ENCODE measurements at regions not wholly inside any gene's neighbourhood (a gene's known extent, or its start where the extent isn't known, plus 50 kb on each side); places are given as distances from the start of the nearest gene placed in this dataset.

DNA sequence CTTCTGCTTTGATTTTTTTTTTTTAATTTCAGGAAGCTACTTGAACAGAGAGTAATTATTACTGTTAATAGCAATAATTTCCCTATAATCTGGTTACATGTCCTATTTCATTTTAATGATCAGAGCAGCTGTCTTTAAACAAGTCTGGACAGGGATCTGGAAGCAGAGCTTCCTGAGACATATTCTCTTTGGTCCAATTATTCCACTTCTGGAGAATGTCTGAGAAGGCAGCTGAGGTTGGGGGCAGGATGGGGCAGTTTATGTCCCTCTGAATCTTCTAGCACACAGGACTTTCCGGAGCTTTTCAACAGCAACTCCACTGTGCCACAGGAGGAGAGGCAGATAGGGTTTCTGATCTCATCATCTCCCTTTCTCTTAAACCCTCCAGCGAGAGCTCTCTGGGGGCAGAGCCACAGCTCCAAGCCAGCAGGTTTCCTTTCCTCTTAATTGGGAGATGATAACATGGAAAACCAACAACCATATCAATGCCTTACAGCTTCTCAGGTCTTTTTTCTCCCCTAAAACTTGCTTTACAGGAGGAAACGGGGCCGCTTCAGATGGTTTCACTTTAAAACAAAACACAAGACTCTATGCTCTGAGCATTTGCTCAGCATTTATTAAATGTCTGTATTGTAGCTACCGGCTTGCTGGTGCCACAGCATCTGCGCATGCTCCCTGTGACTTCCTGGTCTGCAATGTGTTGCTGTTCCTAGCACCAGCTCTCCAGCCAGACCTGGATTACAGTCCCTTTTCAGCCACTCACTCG is 425.7 kb upstream of the USP24 start:
- H3K36me3 ChIP-seq (ENCODE audit: insufficient read depth, low read length), result no peaks in the 10 kb centered on the region
- peak overlapping the region; percentile 58 for H3K4me3 ChIP-seq
- no peak overlapping the region for H3K9ac ChIP-seq (ENCODE audit: insufficient read length)
- no peak overlapping the region for H3K27ac ChIP-seq
- DNase-seq (ENCODE audit: low read depth, low spot score), result no peak
- TF ChIP-seq FOXP2 (optimal IDR thresholded peaks at IDR 0.05; ENCODE audit: control extremely low read depth, extremely low read length, insufficient read depth), result no peak
- TF ChIP-seq POLR2AphosphoS5 (IDR thresholded peaks at IDR 0.05; ENCODE audit: borderline replicate concordance, low read depth, low read length), result no peak
- TF ChIP-seq EZH2 (IDR thresholded peaks at IDR 0.05), result no peak
- H3K9me3 ChIP-seq (ENCODE audit: low read depth, low read length), result no peaks in the 10 kb centered on the region

DNA sequence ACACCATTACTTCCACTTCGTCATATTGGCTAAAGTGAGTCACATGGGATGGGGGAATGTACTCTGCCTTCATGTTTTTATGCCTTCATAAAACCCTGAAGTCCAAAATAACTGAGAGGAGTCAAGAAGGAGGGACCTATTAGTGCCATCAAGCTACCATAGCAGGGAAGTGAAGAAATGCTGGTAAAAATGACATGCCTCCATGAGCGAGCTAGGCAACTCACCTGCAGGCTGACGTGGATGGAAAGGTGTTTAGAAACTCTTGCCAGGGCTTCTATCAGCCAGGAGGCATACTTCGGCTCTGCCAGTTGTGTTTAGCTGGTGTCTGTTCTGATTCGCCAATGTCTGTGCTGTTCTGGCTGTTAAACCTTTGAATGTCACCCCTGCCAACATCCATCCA is 424.4 kb upstream of the USP24 start:
- Histone ChIP-seq H3K36me3 (ENCODE audit: insufficient read depth, low read length) (no peaks in the 10 kb centered on the region), H3K27ac (no peak overlapping the region), H3K4me3 (no peak overlapping the region), H3K9me3 (ENCODE audit: low read depth, low read length) (no peaks in the 10 kb centered on the region), H3K9ac (ENCODE audit: insufficient read length) (no peak overlapping the region)
- TF ChIP-seq FOXP2 (optimal IDR thresholded peaks at IDR 0.05; ENCODE audit: control extremely low read depth, extremely low read length, insufficient read depth) (no peak), POLR2AphosphoS5 (IDR thresholded peaks at IDR 0.05; ENCODE audit: borderline replicate concordance, low read depth, low read length) (no peak), EZH2 (IDR thresholded peaks at IDR 0.05) (no peak)
- no peak for DNase-seq (ENCODE audit: low read depth, low spot score)

DNA sequence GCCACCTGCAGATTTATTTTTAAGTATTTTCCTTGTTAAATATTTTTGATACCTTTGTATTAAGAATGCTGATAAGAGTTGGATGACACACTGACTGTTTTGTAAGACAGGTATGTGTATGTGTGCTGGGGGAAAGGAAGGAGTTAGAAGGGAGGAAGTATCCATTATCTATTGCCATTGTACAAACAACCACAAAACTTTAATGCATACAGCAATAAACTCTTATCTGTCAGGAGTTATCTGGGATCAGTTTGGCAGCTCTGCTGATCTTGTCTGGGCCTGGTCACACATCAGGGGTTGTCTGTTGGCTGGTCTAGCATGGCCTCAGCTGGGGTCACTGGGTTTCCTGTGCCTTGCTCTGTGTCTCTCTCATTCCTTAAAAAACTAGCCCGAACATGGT is 423.9 kb upstream of the USP24 start:
- TF ChIP-seq POLR2AphosphoS5 (IDR thresholded peaks at IDR 0.05; ENCODE audit: borderline replicate concordance, low read depth, low read length) (no peak), FOXP2 (optimal IDR thresholded peaks at IDR 0.05; ENCODE audit: control extremely low read depth, extremely low read length, insufficient read depth) (no peak), EZH2 (IDR thresholded peaks at IDR 0.05) (no peak)
- H3K9me3 ChIP-seq (ENCODE audit: low read depth, low read length), result no peaks in the 10 kb centered on the region
- no peak overlapping the region for H3K9ac ChIP-seq (ENCODE audit: insufficient read length)
- DNase-seq (ENCODE audit: low read depth, low spot score), result no peak
- no peak overlapping the region for H3K4me3 ChIP-seq
- H3K27ac ChIP-seq, result no peak overlapping the region
- no peaks in the 10 kb centered on the region for H3K36me3 ChIP-seq (ENCODE audit: insufficient read depth, low read length)

DNA sequence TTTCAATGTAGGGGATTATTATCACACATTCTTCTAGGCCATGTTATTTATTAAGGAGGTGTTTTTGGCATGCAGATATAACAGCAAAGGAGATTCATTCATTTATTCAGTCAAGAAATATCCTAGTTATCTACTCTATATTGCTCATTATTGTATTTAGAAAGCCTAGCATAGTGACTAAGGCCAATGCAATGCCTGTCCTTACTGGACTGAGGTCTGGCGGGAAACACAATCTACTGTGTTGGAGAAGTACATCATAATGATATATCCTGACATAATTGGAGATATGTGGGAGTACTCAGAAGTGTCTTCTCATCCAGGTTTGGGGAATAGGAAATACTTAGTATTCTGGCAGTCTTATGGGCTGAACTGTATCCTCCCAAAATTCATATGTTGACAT is 421.5 kb upstream of the USP24 start:
- Histone ChIP-seq H3K9ac (ENCODE audit: insufficient read length) (no peak overlapping the region), H3K4me3 (no peak overlapping the region), H3K9me3 (ENCODE audit: low read depth, low read length) (no peaks in the 10 kb centered on the region), H3K27ac (no peak overlapping the region), H3K36me3 (ENCODE audit: insufficient read depth, low read length) (no peaks in the 10 kb centered on the region)
- TF ChIP-seq FOXP2 (optimal IDR thresholded peaks at IDR 0.05; ENCODE audit: control extremely low read depth, extremely low read length, insufficient read depth) (no peak), POLR2AphosphoS5 (IDR thresholded peaks at IDR 0.05; ENCODE audit: borderline replicate concordance, low read depth, low read length) (no peak), EZH2 (IDR thresholded peaks at IDR 0.05) (no peak)
- DNase-seq (ENCODE audit: low read depth, low spot score), result no peak

DNA sequence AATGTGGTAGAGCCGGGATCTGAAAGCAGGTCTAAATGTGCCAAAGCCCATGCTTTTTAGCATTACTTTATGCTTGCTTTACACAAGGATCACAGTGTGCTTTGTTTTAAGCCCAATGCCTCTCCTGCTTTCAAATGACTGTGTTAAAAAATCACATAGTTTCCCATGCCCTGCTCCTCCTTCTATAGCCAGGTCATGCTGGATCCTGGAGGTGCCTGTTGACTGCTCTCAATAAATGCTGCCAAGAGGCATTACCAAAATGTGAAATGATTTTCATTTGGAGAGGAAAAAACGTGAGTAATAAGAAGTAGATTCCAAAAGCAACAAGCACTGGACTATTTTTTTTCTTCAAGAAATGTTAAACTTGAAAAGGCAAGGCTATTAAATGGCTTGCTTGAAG is 420.7 kb upstream of the USP24 start:
- Histone ChIP-seq H3K27ac (no peak overlapping the region), H3K9ac (ENCODE audit: insufficient read length) (no peak overlapping the region), H3K4me3 (no peak overlapping the region), H3K36me3 (ENCODE audit: insufficient read depth, low read length) (no peaks in the 10 kb centered on the region), H3K9me3 (ENCODE audit: low read depth, low read length) (no peaks in the 10 kb centered on the region)
- no peak for DNase-seq (ENCODE audit: low read depth, low spot score)
- TF ChIP-seq POLR2AphosphoS5 (IDR thresholded peaks at IDR 0.05; ENCODE audit: borderline replicate concordance, low read depth, low read length) (no peak), EZH2 (IDR thresholded peaks at IDR 0.05) (no peak), FOXP2 (optimal IDR thresholded peaks at IDR 0.05; ENCODE audit: control extremely low read depth, extremely low read length, insufficient read depth) (no peak)

- no peak overlapping the region for H3K27ac ChIP-seq
Observed at GRCh38 chr1:55634516-55634915, 419.4 kb upstream of the USP24 start.

DNA sequence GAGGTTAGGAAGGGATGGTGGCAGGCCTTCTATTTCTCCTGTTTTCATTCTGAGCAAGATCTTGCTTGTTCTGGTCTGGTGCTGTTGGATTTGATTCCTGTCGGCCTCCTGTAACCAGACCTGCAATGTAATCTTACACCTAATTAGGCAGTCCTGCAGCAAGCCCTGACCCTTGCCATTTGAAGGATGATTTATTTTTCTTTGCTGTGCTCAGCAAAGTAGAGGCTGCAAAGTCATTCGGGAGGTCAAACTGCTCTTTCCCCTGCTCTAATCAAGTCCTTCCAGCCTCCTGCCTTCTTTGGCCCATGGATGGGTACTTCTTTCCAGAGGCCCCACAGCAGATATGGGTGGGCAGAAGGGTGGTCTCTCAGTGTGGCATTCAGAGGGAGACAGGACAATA is 417.7 kb upstream of the USP24 start:
- DNase-seq (ENCODE audit: low read depth, low spot score), result no peak
- no peaks in the 10 kb centered on the region for H3K36me3 ChIP-seq (ENCODE audit: insufficient read depth, low read length)
- no peak overlapping the region for H3K4me3 ChIP-seq
- TF ChIP-seq FOXP2 (optimal IDR thresholded peaks at IDR 0.05; ENCODE audit: control extremely low read depth, extremely low read length, insufficient read depth) (no peak), EZH2 (IDR thresholded peaks at IDR 0.05) (no peak), POLR2AphosphoS5 (IDR thresholded peaks at IDR 0.05; ENCODE audit: borderline replicate concordance, low read depth, low read length) (no peak)
- H3K27ac ChIP-seq, result no peak overlapping the region
- no peak overlapping the region for H3K9ac ChIP-seq (ENCODE audit: insufficient read length)
- no peaks in the 10 kb centered on the region for H3K9me3 ChIP-seq (ENCODE audit: low read depth, low read length)

More at GRCh38 chr1:55634516-55634915, 419.4 kb upstream of the USP24 start:
- no peak for DNase-seq (ENCODE audit: low read depth, low spot score)
- H3K9ac ChIP-seq (ENCODE audit: insufficient read length), result no peak overlapping the region
- H3K4me3 ChIP-seq, result no peak overlapping the region
- H3K9me3 ChIP-seq (ENCODE audit: low read depth, low read length), result no peaks in the 10 kb centered on the region
- TF ChIP-seq POLR2AphosphoS5 (IDR thresholded peaks at IDR 0.05; ENCODE audit: borderline replicate concordance, low read depth, low read length), result no peak
- TF ChIP-seq EZH2 (IDR thresholded peaks at IDR 0.05), result no peak
- no peak for TF ChIP-seq FOXP2 (optimal IDR thresholded peaks at IDR 0.05; ENCODE audit: control extremely low read depth, extremely low read length, insufficient read depth)
- H3K36me3 ChIP-seq (ENCODE audit: insufficient read depth, low read length), result no peaks in the 10 kb centered on the region

- Histone ChIP-seq H3K27ac (no peak overlapping the region), H3K9ac (ENCODE audit: insufficient read length) (no peak overlapping the region), H3K36me3 (ENCODE audit: insufficient read depth, low read length) (no peaks in the 10 kb centered on the region), H3K9me3 (ENCODE audit: low read depth, low read length) (no peaks in the 10 kb centered on the region), H3K4me3 (no peak overlapping the region)
- DNase-seq (ENCODE audit: low read depth, low spot score), result no peak
- TF ChIP-seq EZH2 (IDR thresholded peaks at IDR 0.05), result no peak
- TF ChIP-seq POLR2AphosphoS5 (IDR thresholded peaks at IDR 0.05; ENCODE audit: borderline replicate concordance, low read depth, low read length), result no peak
- TF ChIP-seq FOXP2 (optimal IDR thresholded peaks at IDR 0.05; ENCODE audit: control extremely low read depth, extremely low read length, insufficient read depth), result no peak
Observed at GRCh38 chr1:55632058-55632457, 416.9 kb upstream of the USP24 start.

DNA sequence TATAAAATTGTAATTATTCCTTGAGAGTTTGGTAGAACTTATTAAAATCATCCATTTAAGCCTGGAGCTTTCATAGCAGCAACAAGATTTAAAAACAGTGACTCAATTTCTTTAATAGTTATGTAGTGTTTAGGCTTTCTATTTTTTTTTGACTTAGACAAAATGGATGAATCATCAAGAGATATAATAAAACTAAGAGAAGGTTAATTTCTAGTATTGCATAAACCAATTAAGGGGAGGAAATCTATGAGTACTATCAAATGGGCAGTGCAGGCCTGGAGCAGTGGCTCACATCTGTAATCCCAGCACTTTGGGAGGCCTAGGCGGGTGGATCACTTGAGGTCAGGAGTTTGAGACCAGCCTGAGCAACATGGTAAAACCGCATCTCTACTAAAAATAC is 416.3 kb upstream of the USP24 start:
- no peak for DNase-seq (ENCODE audit: low read depth, low spot score)
- no peaks in the 10 kb centered on the region for H3K9me3 ChIP-seq (ENCODE audit: low read depth, low read length)
- no peaks in the 10 kb centered on the region for H3K36me3 ChIP-seq (ENCODE audit: insufficient read depth, low read length)
- H3K4me3 ChIP-seq, result no peak overlapping the region
- no peak overlapping the region for H3K9ac ChIP-seq (ENCODE audit: insufficient read length)
- no peak overlapping the region for H3K27ac ChIP-seq
- TF ChIP-seq EZH2 (IDR thresholded peaks at IDR 0.05), result no peak
- no peak for TF ChIP-seq POLR2AphosphoS5 (IDR thresholded peaks at IDR 0.05; ENCODE audit: borderline replicate concordance, low read depth, low read length)
- no peak for TF ChIP-seq FOXP2 (optimal IDR thresholded peaks at IDR 0.05; ENCODE audit: control extremely low read depth, extremely low read length, insufficient read depth)
